HEK293 (cell line): ENCODE measurements at regions not wholly inside any gene's neighbourhood (a gene's known extent, or its start where the extent isn't known, plus 50 kb on each side); places are given as distances from the start of the nearest gene placed in this dataset.

Experiments
- CTCF ChIP-seq: fragments of 450-650 bp; formaldehyde crosslinking; IDR thresholded peaks from 2 replicates; pipeline ENCODE4 v1.5.1; 2016; ENCODE audit warnings: missing biosample characterization, missing genetic modification characterization
- HIC1 ChIP-seq: fragments of 450-650 bp; formaldehyde crosslinking; IDR thresholded peaks from 2 replicates; pipeline ENCODE4 v1.5.1; 2016; ENCODE audit warnings: missing biosample characterization, missing genetic modification characterization
- KLF9 ChIP-seq: fragments of 450-650 bp; formaldehyde crosslinking; IDR thresholded peaks from 2 replicates; pipeline ENCODE4 v1.5.1; 2016; ENCODE audit warnings: missing biosample characterization, missing genetic modification characterization, low read depth
- MYNN ChIP-seq: fragments of 450-650 bp; formaldehyde crosslinking; IDR thresholded peaks from 2 replicates; pipeline ENCODE4 v1.5.1; 2016; ENCODE audit warnings: missing biosample characterization, missing genetic modification characterization, borderline replicate concordance
- REST ChIP-seq: fragments of 450-650 bp; formaldehyde crosslinking; IDR thresholded peaks from 2 replicates; pipeline ENCODE4 v1.5.1; 2016; ENCODE audit warnings: missing biosample characterization, missing genetic modification characterization
- ZBTB44 ChIP-seq: fragments of 450-650 bp; IDR thresholded peaks from 2 replicates; pipeline ENCODE4 v1.5.1; 2018; ENCODE audit warnings: missing biosample characterization, mild to moderate bottlenecking, missing genetic modification characterization
- ZNF114 ChIP-seq: fragments of 450-650 bp; formaldehyde crosslinking; IDR thresholded peaks from 2 replicates; pipeline ENCODE4 v1.5.0; 2017; ENCODE audit warnings: missing biosample characterization, missing genetic modification characterization
- ZNF140 ChIP-seq: fragments of 450-650 bp; formaldehyde crosslinking; IDR thresholded peaks from 2 replicates; pipeline ENCODE4 v1.5.1; 2016; ENCODE audit warnings: missing biosample characterization, missing genetic modification characterization
- ZNF580 ChIP-seq: fragments of 450-650 bp; formaldehyde crosslinking; IDR thresholded peaks from 2 replicates; pipeline ENCODE4 v1.5.1; 2016; ENCODE audit warnings: missing biosample characterization, missing genetic modification characterization
- TF ChIP-seq, protein P1 (sequence below): fragments of 450-650 bp; formaldehyde crosslinking; IDR thresholded peaks from 2 replicates; pipeline ENCODE4 v1.5.1; 2016; ENCODE audit warnings: missing biosample characterization, missing genetic modification characterization
- TF ChIP-seq, protein P2 (sequence below): fragments of 450-650 bp; IDR thresholded peaks from 2 replicates; pipeline ENCODE4 v1.5.1; 2018; ENCODE audit warnings: missing biosample characterization, missing genetic modification characterization

DNA sequence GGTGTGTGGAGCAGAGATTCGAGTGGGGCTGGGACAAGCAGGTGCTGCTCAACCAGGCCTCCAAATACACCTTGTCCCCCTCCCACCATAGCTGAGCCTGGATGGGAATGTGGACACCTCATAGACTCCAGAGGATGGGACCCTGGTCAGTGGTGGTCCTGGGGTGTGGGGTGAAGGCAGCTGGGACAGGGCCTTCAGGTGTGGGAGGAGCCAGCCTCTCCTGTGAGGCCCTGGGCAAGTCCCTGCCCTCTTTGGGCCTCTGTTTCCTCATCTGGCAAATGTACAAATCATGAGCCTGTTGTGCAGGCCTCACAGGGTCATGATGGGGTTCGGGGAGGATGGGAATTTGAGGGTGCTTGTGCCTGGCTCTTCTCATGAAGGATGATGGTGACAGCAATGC lies 362.9 kb upstream of the NUPR2 start:
- TF ChIP-seq KLF9 (tag by site-specific recombination) (no peak), ZNF114 (tag by site-specific recombination) (no peak), MYNN (tag by site-specific recombination) (no peak), ZBTB44 (tag by site-specific recombination) (no peak), ZNF140 (no peak), CTCF (no peak), HIC1 (tag by site-specific recombination) (no peak), ZNF580 (tag by site-specific recombination) (no peak), REST (tag by site-specific recombination) (no peak)
- TF ChIP-seq, protein P1, sequence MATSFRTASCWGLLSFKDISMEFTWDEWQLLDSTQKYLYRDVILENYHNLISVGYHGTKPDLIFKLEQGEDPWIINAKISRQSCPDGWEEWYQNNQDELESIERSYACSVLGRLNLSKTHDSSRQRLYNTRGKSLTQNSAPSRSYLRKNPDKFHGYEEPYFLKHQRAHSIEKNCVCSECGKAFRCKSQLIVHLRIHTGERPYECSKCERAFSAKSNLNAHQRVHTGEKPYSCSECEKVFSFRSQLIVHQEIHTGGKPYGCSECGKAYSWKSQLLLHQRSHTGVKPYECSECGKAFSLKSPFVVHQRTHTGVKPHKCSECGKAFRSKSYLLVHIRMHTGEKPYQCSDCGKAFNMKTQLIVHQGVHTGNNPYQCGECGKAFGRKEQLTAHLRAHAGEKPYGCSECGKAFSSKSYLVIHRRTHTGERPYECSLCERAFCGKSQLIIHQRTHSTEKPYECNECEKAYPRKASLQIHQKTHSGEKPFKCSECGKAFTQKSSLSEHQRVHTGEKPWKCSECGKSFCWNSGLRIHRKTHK (tag by site-specific recombination): no peak
- TF ChIP-seq, protein P2, sequence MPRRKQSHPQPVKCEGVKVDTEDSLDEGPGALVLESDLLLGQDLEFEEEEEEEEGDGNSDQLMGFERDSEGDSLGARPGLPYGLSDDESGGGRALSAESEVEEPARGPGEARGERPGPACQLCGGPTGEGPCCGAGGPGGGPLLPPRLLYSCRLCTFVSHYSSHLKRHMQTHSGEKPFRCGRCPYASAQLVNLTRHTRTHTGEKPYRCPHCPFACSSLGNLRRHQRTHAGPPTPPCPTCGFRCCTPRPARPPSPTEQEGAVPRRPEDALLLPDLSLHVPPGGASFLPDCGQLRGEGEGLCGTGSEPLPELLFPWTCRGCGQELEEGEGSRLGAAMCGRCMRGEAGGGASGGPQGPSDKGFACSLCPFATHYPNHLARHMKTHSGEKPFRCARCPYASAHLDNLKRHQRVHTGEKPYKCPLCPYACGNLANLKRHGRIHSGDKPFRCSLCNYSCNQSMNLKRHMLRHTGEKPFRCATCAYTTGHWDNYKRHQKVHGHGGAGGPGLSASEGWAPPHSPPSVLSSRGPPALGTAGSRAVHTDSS (tag by site-specific recombination): no peak
